Raji (cell line): ENCODE measurements at regions not wholly inside any gene's neighbourhood (a gene's known extent, or its start where the extent isn't known, plus 50 kb on each side); places are given as distances from the start of the nearest gene placed in this dataset.

Experiments
- POLR2A ChIP-seq: IDR thresholded peaks from 2 replicates; pipeline ENCODE4 v1.6.1; 2011; ENCODE audit warnings: low read depth, low read length, control low read depth; ENCODE audit not compliant: insufficient read depth

DNA sequence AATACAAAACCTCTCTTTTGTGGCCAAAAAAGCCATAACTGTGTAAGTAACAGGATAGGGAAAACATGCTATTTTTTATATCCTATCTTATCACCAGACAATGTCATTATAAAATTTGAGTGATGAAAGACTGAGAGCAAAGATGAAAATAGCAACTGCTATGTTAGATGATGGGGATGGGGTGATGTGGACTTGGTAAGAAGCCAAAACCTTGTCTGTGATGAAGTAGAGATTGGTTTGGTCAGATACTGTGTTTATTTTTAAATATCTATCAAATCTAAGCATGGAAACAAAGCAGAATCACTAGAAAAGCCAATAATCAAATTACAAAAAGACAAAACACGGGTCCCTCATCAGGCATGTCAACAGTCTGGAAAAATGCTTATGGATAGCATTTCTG is 631.1 kb upstream of the NR5A2 start:
- TF ChIP-seq POLR2A, result no peak

DNA sequence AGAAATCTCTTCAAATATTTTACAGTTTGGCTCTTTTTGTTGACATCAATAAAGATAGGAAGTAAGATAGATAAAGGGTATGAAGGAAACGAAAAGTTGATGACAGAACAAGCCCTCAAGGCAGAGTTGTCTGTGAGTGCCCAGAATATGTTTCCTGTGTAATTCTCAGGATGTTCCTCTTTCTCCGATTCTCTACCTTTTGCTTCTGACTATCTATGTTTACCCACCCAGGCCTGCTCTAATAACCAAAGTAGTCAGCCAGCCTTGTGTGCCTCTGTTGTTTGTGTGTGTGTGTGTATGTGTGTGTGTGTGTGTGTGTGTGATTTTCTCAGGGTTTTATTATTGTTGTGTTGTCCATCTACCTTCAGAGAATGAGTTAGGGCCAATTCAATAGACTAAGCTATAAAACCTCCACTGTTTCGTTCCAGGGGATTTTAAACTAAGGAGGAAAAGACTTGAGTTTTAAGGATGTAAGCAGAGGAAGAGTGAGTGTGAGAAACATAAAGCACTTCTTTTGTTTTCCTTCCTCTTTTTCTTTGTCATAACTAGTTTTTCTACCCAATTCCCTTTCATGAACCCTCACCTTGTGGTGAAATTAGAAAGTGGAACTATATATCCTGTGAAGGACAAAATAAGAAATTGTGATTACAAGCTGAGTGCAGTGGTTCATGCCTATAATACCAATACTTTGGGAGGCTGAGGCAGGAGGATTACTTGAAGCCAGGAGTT is 627.4 kb upstream of the NR5A2 start:
- no peak for TF ChIP-seq POLR2A

DNA sequence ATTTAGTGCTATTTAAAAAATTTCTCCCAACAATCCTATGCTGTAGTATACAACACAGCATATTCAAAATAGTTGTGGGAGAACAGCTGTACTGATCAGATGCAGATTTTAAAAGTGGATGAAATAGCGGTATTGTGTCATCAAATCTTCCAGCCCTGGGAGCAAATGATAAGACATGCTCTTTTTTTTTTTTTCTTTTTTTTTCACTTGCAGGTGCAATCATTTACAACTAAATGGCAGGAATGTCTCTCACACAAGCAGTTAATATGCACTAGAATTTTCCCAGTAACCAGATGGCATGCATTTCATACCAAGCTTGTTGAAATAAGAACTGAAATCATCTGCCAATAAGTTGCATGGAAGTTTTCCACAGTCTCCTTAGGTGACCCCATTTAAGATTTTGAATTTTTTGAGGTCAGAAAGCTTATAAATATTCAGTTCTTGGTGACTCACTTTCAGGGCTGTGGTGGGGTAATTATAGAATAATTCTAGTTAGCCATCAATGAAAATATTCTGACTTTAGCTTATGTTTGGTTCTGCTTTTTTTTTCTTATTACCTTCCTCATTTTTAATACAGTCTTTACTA is 623.9 kb upstream of the NR5A2 start:
- TF ChIP-seq POLR2A, result no peak

- TF ChIP-seq POLR2A, result no peak
These were observed 623.3 kb upstream of the NR5A2 start for GRCh38 chr1:199404191-199404590.

GRCh38 chr1:199404976-199405375 is 622.5 kb upstream of the NR5A2 start:
- no peak for TF ChIP-seq POLR2A

DNA sequence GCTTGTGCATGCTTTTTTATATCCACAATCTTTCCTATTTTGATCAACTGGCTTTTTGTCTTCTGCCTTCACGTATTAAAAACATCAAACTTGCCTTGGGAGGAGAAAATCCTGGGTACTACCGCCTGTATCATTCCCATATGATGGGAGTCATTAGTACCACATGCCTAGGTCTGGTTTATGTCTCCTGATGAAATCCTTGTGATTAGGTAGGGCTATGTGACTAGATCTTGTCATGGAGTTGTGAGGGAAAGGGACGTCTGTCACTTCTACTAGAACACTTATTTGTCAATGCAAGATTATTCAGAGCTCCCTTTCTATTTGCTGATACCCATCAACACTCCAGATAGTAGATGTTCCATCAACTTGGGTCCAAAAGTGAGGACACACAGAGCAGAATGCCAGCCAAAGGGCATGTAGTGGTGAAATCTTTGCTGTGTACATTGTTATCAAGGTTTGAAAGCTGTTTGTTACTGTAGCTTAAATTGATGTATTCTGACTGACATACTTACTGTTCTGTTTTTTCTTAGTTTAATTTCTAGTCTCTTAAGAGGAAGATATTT is 621.8 kb upstream of the NR5A2 start:
- TF ChIP-seq POLR2A, result no peak

DNA sequence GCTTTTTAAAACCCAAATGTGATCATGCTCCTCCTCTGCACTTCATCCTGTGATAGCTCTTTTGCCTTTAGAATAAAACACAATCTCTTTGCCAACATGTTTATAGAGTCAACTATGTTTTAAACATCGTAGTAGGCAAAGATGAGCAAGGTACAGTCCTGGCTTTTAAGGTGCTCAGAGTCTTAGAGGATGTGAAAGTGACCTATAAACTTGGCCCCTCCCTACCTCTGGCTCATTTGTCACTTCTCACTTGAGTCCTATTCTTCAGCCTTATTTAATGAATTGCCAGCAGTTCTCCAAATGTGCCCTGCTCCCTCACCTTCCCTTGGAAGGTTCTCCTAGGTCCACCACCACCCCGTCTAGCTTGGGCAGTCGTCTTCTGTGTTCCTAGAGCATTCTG is 617.0 kb upstream of the NR5A2 start:
- no peak for TF ChIP-seq POLR2A

- no peak for TF ChIP-seq POLR2A
These were observed 616.0 kb upstream of the NR5A2 start for GRCh38 chr1:199411506-199411905.

GRCh38 chr1:199422206-199422605 is 605.3 kb upstream of the NR5A2 start:
- TF ChIP-seq POLR2A, result no peak

GRCh38 chr1:199447906-199448305 is 579.6 kb upstream of the NR5A2 start:
- no peak for TF ChIP-seq POLR2A

DNA sequence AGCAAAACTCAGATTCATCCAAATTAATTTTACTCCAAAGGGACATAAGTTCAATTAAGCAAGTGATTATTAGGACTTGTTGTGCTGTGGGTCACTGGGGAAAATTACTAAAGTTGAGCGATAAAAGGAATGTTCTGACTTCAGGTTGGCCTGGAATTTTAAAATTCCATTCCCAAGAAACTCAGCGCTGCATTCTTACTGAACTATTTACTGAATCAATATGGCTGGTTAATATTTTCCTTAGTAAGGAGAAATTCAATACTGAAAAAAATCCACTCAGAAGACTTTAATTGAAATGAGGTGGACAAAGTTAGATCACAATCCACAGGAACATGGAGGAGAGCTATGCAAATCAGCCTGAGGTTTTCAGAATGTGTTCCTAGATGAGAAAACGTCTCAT is 578.9 kb upstream of the NR5A2 start:
- TF ChIP-seq POLR2A, result no peak

GRCh38 chr1:199449221-199449620 is 578.3 kb upstream of the NR5A2 start:
- no peak for TF ChIP-seq POLR2A

GRCh38 chr1:199449681-199450080 is 577.8 kb upstream of the NR5A2 start:
- TF ChIP-seq POLR2A, result no peak

DNA sequence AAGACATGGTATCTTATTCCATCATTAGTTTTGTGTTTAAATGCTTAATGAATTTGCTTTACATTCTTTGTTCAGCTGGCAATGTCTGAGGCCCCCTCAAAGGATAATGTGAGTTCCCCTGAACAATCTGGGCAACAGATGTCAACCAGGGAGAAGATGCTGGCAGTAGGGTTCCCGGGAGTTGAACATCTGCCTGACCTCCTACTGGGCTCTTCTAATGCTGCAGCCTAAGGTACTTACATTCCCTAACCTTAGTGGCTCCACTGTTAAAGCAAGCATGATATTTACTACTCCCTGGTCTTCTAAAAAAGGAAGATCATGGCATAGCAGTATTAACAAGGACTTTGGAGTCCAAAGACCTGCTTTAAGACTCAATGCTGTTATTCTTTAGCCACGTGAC is 574.9 kb upstream of the NR5A2 start:
- TF ChIP-seq POLR2A, result no peak

- TF ChIP-seq POLR2A, result no peak
These were observed 573.8 kb upstream of the NR5A2 start for GRCh38 chr1:199453723-199454122.

DNA sequence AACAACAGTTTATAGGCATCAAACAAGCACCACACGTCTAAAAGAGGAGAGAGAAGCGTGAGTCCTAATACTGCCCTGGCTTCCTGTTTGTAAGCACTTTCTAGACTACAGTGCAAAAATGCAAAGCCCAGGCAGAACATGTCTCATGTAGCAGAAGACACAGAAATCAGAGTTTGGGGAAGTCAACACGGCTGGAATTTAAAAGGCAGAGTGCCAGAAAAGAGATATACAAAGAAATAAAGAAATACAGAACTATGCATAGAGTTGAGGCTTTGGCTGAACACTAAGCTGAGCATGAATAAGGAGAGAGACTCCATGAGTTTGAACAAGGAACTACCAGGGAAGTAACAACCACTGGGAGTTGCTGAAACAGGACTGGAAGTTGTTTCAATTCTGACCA is 566.6 kb upstream of the NR5A2 start:
- no peak for TF ChIP-seq POLR2A
